DOHH2 (cell line): ENCODE measurements at regions not wholly inside any gene's neighbourhood (a gene's known extent, or its start where the extent isn't known, plus 50 kb on each side); places are given as distances from the start of the nearest gene placed in this dataset.

Experiments
- H3F3A ChIP-seq: fragments of 200-600 bp; sonication (generic), shearing (Covaris generic); 2 replicates; pipeline ENCODE4 v1.6.0; 2016; ENCODE audit warnings: antibody characterized with exemption, mild to moderate bottlenecking; ENCODE audit not compliant: control insufficient read depth, insufficient read depth
- H3K27ac ChIP-seq: fragments of 200-600 bp; sonication (generic); 2 replicates; pipeline ENCODE4 v1.5.1; 2014; ENCODE audit warnings: low read depth, mild to moderate bottlenecking, low read length, moderate library complexity
- H3K27me3 ChIP-seq: fragments of 200-600 bp; sonication (generic); 2 replicates; pipeline ENCODE4 v1.6.1; 2014; ENCODE audit warnings: mild to moderate bottlenecking, low read length, mixed read lengths; ENCODE audit not compliant: control insufficient read depth
- H3K36me3 ChIP-seq: fragments of 200-600 bp; sonication (generic); 2 replicates; pipeline ENCODE4 v1.6.1; 2014; ENCODE audit warnings: mild to moderate bottlenecking, low read length, moderate library complexity, mixed read lengths; ENCODE audit not compliant: control insufficient read depth
- H3K4me1 ChIP-seq: fragments of 200-600 bp; sonication (generic); 2 replicates; pipeline ENCODE4 v1.6.1; 2014; ENCODE audit warnings: mild to moderate bottlenecking, low read length, mixed read lengths; ENCODE audit not compliant: control insufficient read depth
- H3K4me2 ChIP-seq: fragments of 200-600 bp; sonication (generic); 2 replicates; pipeline ENCODE4 v1.6.0; 2014; ENCODE audit warnings: mild to moderate bottlenecking, low read length, moderate library complexity
- H3K4me3 ChIP-seq: fragments of 200-600 bp; sonication (generic); 2 replicates; pipeline ENCODE4 v1.5.1; 2014; ENCODE audit warnings: mild to moderate bottlenecking, low read length, mixed read lengths
- H3K79me2 ChIP-seq: fragments of 200-600 bp; sonication (generic); 2 replicates; pipeline ENCODE4 v1.6.1; 2014; ENCODE audit warnings: mild to moderate bottlenecking, low read length, mixed read lengths; ENCODE audit not compliant: control insufficient read depth
- H3K9me2 ChIP-seq: fragments of 200-600 bp; sonication (generic); replicated peaks from 2 replicates; pipeline ENCODE4 v1.6.1; 2014; ENCODE audit warnings: mild to moderate bottlenecking, low read length, mixed read lengths; ENCODE audit not compliant: control insufficient read depth
- H3K9me3 ChIP-seq: fragments of 200-600 bp; sonication (generic); 2 replicates; pipeline ENCODE4 v1.6.1; 2014; ENCODE audit warnings: antibody characterized with exemption, low read length, mixed read lengths; ENCODE audit not compliant: control insufficient read depth, insufficient read depth
- H4K20me1 ChIP-seq: fragments of 200-600 bp; sonication (generic); 2 replicates; pipeline ENCODE4 v1.6.0; 2014; ENCODE audit warnings: low read depth, mild to moderate bottlenecking, antibody characterized with exemption, low read length, moderate library complexity; ENCODE audit not compliant: control insufficient read depth, insufficient read depth
- CTCF ChIP-seq: fragments of 200-600 bp; sonication (generic); IDR thresholded peaks from one replicate; pipeline ENCODE4 v1.5.1; 2014; ENCODE audit warnings: antibody characterized with exemption, mild to moderate bottlenecking, low read depth, low read length; ENCODE audit not compliant: poor library complexity, severe bottlenecking
- EZH2phosphoT487 ChIP-seq: fragments of 200-600 bp; sonication (generic); IDR thresholded peaks from 2 replicates; pipeline ENCODE4 v1.6.1; 2017; ENCODE audit warnings: borderline replicate concordance, mild to moderate bottlenecking, antibody characterized with exemption, low read length, moderate library complexity, mixed read lengths

DNA sequence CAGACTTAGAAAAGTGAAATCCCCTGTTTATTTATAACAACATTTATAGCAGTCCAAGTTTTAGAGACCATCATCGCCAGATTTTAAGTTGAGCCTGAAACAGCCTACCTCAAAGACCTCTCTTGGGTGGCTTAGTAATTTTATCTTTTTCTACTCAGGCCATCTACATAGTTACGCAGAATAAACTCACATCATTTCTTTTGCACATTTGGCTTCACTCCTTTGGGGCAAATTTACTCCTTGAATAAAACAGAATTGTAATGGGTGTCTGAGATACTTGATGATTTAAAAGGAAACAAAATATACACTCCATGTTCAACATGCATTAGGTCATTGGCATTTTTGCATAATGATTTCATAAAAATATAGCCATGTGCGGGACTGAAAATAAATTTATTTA lies 104.7 kb upstream of the TSPAN8 start:
- Histone ChIP-seq H3K36me3 (no peaks in the 10 kb centered on the region), H3K27me3 (no peaks in the 10 kb centered on the region), H3K27ac (no peak overlapping the region), H3K4me2 (no peak overlapping the region), H4K20me1 (no peaks in the 10 kb centered on the region), H3K9me2 (no peaks in the 10 kb centered on the region), H3K79me2 (no peaks in the 10 kb centered on the region), H3K4me1 (no peaks in the 10 kb centered on the region), H3F3A (no peaks in the 10 kb centered on the region), H3K9me3 (no peaks in the 10 kb centered on the region), H3K4me3 (no peak overlapping the region)
- TF ChIP-seq EZH2phosphoT487 (no peak), CTCF (no peak)

DNA sequence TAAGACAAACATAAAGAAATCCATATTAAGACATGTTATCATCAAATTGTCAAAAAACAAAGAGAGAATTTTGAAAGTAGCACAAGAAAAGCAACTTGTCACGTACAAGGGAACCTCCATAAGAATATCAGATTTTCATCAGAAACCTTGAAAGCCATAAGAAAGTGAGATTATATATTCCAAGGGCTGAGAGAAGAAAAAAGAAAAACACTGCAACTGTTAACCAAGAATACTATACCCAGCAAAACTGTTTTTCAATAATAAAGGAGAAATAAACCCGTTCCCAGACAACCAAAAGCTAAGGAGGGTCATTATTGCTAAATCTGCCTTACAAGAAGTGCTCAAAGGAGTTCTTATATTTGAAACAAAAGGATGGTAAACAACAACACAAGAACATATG lies 94.7 kb upstream of the TSPAN8 start:
- Histone ChIP-seq H3K36me3 (no peaks in the 10 kb centered on the region), H4K20me1 (no peaks in the 10 kb centered on the region), H3K27ac (no peak overlapping the region), H3K4me3 (no peak overlapping the region), H3K79me2 (no peaks in the 10 kb centered on the region), H3F3A (no peaks in the 10 kb centered on the region), H3K9me2 (no peaks in the 10 kb centered on the region), H3K4me1 (no peaks in the 10 kb centered on the region), H3K4me2 (no peak overlapping the region), H3K27me3 (no peaks in the 10 kb centered on the region), H3K9me3 (no peaks in the 10 kb centered on the region)
- TF ChIP-seq EZH2phosphoT487 (no peak), CTCF (no peak)

GRCh38 chr12:71250166-71250565 lies 92.4 kb upstream of the TSPAN8 start:
- H3K27ac ChIP-seq = no peak overlapping the region
- H3K9me3 ChIP-seq = no peaks in the 10 kb centered on the region
- H3K4me2 ChIP-seq = no peak overlapping the region
- H3K4me3 ChIP-seq = no peak overlapping the region
- H4K20me1 ChIP-seq = no peaks in the 10 kb centered on the region
- no peaks in the 10 kb centered on the region for H3K36me3 ChIP-seq
- no peak for TF ChIP-seq EZH2phosphoT487
- TF ChIP-seq CTCF = no peak
- no peaks in the 10 kb centered on the region for H3K9me2 ChIP-seq
- H3K27me3 ChIP-seq = no peaks in the 10 kb centered on the region
- H3F3A ChIP-seq = no peaks in the 10 kb centered on the region
- no peaks in the 10 kb centered on the region for H3K4me1 ChIP-seq
- H3K79me2 ChIP-seq = no peaks in the 10 kb centered on the region

GRCh38 chr12:71243370-71243769 lies 85.6 kb upstream of the TSPAN8 start:
- Histone ChIP-seq H3K36me3 (no peaks in the 10 kb centered on the region), H3K4me3 (no peak overlapping the region), H3K27ac (no peak overlapping the region), H3K27me3 (no peaks in the 10 kb centered on the region), H3K4me1 (no peaks in the 10 kb centered on the region), H4K20me1 (no peaks in the 10 kb centered on the region), H3K4me2 (no peak overlapping the region), H3F3A (no peaks in the 10 kb centered on the region), H3K9me3 (no peaks in the 10 kb centered on the region), H3K9me2 (no peaks in the 10 kb centered on the region), H3K79me2 (no peaks in the 10 kb centered on the region)
- TF ChIP-seq CTCF = no peak
- no peak for TF ChIP-seq EZH2phosphoT487
